ENCODE measurements at regions not wholly inside any gene's neighbourhood (a gene's known extent, or its start where the extent isn't known, plus 50 kb on each side); places are given as distances from the start of the nearest gene placed in this dataset.

DNA sequence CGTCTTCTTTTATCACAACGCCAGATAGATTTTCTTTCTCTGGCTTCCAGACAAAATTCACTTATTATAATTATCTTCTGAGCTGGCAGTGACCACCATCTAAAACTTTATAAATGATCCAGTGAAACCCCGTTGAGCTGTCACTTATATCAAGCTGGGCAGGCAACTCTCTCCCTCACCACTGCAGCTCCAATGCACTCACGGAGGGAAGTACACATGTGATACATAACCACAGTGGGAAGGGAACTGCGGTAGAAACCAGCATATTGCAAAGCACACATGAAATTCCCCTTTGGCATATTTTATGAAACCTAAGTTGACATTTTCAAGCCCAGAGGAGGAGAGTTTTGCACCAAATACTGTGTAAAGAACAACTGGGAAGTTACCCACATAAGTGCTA is 536.9 kb downstream of the HACE1 start (continued):
- TF ChIP-seq, protein P1, sequence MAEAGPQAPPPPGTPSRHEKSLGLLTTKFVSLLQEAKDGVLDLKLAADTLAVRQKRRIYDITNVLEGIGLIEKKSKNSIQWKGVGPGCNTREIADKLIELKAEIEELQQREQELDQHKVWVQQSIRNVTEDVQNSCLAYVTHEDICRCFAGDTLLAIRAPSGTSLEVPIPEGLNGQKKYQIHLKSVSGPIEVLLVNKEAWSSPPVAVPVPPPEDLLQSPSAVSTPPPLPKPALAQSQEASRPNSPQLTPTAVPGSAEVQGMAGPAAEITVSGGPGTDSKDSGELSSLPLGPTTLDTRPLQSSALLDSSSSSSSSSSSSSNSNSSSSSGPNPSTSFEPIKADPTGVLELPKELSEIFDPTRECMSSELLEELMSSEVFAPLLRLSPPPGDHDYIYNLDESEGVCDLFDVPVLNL (CRISPR knock-in tag; IDR thresholded peaks at IDR 0.05; ENCODE audit: borderline replicate concordance, low read depth): no peak
- no peak for TF ChIP-seq OVOL2 (CRISPR knock-in tag; IDR thresholded peaks at IDR 0.05; ENCODE audit: borderline replicate concordance)
- TF ChIP-seq EMX1 (CRISPR knock-in tag; IDR thresholded peaks at IDR 0.05): no peak
- no peak for TF ChIP-seq TP53 (CRISPR knock-in tag; IDR thresholded peaks at IDR 0.05)
- TF ChIP-seq MYBL2 (CRISPR knock-in tag; IDR thresholded peaks at IDR 0.05): no peak

DNA sequence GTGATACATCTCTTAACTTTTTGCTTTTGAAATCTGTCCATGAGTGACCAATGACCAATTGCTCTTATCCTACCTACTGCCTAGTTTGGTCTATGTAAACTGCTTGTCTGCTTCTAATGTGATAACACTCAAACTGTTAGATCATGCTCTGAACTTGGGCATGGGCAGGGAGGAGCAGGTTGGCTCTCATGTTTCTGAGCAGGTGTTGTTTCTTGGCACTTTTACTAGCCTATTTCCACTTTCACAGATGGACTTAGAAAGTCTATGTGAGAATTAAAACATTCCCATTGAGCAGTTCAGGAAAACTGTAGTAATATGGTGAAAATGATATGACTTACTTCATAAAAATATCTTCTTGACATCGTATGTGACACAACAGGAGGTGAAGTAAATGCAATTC is 538.4 kb downstream of the HACE1 start:
- TF ChIP-seq, protein P2, sequence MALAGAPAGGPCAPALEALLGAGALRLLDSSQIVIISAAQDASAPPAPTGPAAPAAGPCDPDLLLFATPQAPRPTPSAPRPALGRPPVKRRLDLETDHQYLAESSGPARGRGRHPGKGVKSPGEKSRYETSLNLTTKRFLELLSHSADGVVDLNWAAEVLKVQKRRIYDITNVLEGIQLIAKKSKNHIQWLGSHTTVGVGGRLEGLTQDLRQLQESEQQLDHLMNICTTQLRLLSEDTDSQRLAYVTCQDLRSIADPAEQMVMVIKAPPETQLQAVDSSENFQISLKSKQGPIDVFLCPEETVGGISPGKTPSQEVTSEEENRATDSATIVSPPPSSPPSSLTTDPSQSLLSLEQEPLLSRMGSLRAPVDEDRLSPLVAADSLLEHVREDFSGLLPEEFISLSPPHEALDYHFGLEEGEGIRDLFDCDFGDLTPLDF (CRISPR knock-in tag; IDR thresholded peaks at IDR 0.05): no peak
- TF ChIP-seq, protein P3, sequence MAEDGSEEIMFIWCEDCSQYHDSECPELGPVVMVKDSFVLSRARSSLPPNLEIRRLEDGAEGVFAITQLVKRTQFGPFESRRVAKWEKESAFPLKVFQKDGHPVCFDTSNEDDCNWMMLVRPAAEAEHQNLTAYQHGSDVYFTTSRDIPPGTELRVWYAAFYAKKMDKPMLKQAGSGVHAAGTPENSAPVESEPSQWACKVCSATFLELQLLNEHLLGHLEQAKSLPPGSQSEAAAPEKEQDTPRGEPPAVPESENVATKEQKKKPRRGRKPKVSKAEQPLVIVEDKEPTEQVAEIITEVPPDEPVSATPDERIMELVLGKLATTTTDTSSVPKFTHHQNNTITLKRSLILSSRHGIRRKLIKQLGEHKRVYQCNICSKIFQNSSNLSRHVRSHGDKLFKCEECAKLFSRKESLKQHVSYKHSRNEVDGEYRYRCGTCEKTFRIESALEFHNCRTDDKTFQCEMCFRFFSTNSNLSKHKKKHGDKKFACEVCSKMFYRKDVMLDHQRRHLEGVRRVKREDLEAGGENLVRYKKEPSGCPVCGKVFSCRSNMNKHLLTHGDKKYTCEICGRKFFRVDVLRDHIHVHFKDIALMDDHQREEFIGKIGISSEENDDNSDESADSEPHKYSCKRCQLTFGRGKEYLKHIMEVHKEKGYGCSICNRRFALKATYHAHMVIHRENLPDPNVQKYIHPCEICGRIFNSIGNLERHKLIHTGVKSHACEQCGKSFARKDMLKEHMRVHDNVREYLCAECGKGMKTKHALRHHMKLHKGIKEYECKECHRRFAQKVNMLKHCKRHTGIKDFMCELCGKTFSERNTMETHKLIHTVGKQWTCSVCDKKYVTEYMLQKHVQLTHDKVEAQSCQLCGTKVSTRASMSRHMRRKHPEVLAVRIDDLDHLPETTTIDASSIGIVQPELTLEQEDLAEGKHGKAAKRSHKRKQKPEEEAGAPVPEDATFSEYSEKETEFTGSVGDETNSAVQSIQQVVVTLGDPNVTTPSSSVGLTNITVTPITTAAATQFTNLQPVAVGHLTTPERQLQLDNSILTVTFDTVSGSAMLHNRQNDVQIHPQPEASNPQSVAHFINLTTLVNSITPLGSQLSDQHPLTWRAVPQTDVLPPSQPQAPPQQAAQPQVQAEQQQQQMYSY (CRISPR knock-in tag; IDR thresholded peaks at IDR 0.05): no peak
- ChIA-PET CTCF (no interaction called here), POLR2A (no interaction called here)
- H3K36me3 Mint-ChIP-seq: no peaks in the 10 kb centered on the region
- no peak overlapping the region for H3K27ac Mint-ChIP-seq
- H3K4me3 Mint-ChIP-seq: no peak overlapping the region
- peaks cover 4% of the 10 kb centered on the region for H3K4me1 Mint-ChIP-seq
- ATAC-seq (no peak), DNase-seq (ENCODE audit: low spot score) (no peak)
- H3K27me3 Mint-ChIP-seq (ENCODE audit: low read depth): no peaks in the 10 kb centered on the region
- H3K9me3 Mint-ChIP-seq: no peaks in the 10 kb centered on the region

DNA sequence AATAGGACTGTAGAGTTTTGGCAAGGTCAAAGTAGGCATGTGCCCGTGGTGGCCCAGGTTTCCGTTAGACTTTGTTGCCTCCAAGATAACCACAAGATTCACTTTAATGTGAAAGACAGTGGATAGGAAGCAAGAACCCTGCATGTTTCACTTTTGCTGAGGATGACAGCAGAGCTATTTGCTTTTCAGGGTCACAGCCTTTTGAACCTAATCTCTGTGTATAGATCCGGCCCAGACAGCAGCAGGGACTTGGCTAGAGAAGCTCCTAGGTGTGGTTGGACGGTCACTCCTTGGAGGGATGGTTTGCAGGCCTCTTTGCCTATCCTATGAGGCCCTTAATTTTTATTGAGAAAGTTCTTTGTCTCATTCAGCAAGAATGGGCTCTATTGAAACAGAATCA is 538.8 kb downstream of the HACE1 start:
- no peak overlapping the region for H3K27ac Mint-ChIP-seq
- H3K36me3 Mint-ChIP-seq: no peaks in the 10 kb centered on the region
- POLR2A ChIA-PET: no interaction called here
- no peaks in the 10 kb centered on the region for H3K9me3 Mint-ChIP-seq
- no peaks in the 10 kb centered on the region for H3K27me3 Mint-ChIP-seq (ENCODE audit: low read depth)
- H3K4me1 Mint-ChIP-seq: peaks cover 2% of the 10 kb centered on the region; the same call in 1 of the 2 replicates
- CTCF ChIA-PET: no interaction called here
- ATAC-seq (no peak), DNase-seq (ENCODE audit: low spot score) (no peak)
- H3K4me3 Mint-ChIP-seq: no peak overlapping the region
- TF ChIP-seq RELA (CRISPR knock-in tag; IDR thresholded peaks at IDR 0.05; ENCODE audit: borderline replicate concordance) (no peak), OVOL2 (CRISPR knock-in tag; IDR thresholded peaks at IDR 0.05; ENCODE audit: borderline replicate concordance) (no peak), SMAD3 (CRISPR knock-in tag; IDR thresholded peaks at IDR 0.05; ENCODE audit: borderline replicate concordance) (no peak), FOXJ3 (CRISPR knock-in tag; IDR thresholded peaks at IDR 0.05; ENCODE audit: borderline replicate concordance) (no peak), TEAD4 (CRISPR knock-in tag; IDR thresholded peaks at IDR 0.05) (no peak), NR3C1 (CRISPR knock-in tag; conservative IDR thresholded peaks at IDR 0.05; ENCODE audit: low read depth) (no peak), ZNF121 (CRISPR knock-in tag; IDR thresholded peaks at IDR 0.05) (no peak), ZBTB21 (CRISPR knock-in tag; IDR thresholded peaks at IDR 0.05; ENCODE audit: borderline replicate concordance) (no peak)
- TF ChIP-seq, protein P2 (CRISPR knock-in tag; IDR thresholded peaks at IDR 0.05): no peak
- TF ChIP-seq, protein P4, sequence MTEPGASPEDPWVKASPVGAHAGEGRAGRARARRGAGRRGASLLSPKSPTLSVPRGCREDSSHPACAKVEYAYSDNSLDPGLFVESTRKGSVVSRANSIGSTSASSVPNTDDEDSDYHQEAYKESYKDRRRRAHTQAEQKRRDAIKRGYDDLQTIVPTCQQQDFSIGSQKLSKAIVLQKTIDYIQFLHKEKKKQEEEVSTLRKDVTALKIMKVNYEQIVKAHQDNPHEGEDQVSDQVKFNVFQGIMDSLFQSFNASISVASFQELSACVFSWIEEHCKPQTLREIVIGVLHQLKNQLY (CRISPR knock-in tag; IDR thresholded peaks at IDR 0.05): no peak
- TF ChIP-seq, protein P5, sequence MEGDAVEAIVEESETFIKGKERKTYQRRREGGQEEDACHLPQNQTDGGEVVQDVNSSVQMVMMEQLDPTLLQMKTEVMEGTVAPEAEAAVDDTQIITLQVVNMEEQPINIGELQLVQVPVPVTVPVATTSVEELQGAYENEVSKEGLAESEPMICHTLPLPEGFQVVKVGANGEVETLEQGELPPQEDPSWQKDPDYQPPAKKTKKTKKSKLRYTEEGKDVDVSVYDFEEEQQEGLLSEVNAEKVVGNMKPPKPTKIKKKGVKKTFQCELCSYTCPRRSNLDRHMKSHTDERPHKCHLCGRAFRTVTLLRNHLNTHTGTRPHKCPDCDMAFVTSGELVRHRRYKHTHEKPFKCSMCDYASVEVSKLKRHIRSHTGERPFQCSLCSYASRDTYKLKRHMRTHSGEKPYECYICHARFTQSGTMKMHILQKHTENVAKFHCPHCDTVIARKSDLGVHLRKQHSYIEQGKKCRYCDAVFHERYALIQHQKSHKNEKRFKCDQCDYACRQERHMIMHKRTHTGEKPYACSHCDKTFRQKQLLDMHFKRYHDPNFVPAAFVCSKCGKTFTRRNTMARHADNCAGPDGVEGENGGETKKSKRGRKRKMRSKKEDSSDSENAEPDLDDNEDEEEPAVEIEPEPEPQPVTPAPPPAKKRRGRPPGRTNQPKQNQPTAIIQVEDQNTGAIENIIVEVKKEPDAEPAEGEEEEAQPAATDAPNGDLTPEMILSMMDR (IDR thresholded peaks at IDR 0.05): no peak
- TF ChIP-seq, protein P6, sequence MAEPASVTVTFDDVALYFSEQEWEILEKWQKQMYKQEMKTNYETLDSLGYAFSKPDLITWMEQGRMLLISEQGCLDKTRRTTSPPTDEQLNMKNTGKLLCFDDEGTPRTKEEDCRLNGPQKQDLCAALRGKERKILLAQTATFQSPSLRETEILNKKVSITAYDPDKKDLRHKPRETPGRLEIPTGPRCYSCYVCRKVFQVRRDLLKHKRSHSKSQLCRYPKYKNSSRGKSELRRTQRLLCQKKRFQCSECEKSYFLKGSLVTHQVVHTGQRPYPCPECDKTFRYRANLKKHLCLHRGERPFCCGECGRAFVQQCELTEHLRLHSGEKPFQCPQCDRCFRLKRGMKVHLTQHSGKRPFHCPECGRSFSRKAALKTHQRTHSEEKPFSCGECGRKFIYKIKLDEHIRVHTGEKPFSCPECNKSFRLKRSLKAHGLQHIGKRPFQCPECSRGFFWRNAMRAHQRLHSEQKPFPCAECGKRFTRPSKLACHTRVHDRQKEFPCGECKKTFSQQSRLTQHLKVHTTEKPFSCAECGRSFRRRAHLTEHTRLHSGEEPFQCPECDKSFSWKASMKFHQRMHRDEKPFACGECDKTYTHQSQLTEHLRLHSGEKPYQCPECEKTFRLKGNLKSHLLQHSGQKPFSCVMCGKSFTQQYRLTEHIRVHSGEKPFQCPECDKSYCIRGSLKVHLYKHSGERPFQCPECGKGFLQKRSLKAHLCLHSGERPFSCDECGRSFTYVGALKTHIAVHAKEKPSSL (CRISPR knock-in tag; conservative IDR thresholded peaks at IDR 0.05): no peak
- TF ChIP-seq, protein P7, sequence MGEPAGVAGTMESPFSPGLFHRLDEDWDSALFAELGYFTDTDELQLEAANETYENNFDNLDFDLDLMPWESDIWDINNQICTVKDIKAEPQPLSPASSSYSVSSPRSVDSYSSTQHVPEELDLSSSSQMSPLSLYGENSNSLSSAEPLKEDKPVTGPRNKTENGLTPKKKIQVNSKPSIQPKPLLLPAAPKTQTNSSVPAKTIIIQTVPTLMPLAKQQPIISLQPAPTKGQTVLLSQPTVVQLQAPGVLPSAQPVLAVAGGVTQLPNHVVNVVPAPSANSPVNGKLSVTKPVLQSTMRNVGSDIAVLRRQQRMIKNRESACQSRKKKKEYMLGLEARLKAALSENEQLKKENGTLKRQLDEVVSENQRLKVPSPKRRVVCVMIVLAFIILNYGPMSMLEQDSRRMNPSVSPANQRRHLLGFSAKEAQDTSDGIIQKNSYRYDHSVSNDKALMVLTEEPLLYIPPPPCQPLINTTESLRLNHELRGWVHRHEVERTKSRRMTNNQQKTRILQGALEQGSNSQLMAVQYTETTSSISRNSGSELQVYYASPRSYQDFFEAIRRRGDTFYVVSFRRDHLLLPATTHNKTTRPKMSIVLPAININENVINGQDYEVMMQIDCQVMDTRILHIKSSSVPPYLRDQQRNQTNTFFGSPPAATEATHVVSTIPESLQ (CRISPR knock-in tag; IDR thresholded peaks at IDR 0.05): no peak

All from WTC11 (cell line).